ENCODE measurements at regions not wholly inside any gene's neighbourhood (a gene's known extent, or its start where the extent isn't known, plus 50 kb on each side); places are given as distances from the start of the nearest gene placed in this dataset.

DNA sequence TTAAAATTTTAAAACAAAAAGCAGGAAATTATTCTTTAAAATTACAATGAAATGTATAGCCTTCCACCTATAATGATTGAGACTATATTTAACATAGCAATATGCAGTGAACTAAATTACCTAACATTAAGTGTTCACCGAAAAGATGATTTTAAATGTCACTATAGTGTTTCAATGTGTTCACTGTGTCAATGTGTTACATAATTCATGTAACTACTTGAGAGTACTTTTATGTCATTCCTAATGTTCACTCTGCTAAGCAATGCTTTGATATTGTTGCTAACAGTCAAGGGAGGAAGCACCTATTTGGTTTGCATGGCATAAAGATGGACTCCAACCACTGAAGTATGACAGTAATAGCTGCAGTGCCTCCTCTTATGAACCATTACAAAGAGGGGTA is 629.8 kb upstream of the C9orf72 start:
- H3F3A ChIP-seq (ENCODE audit: insufficient read depth, low read depth) = no peaks in the 10 kb centered on the region
- H3K4me2 ChIP-seq = no peak overlapping the region
- no peaks in the 10 kb centered on the region for H3K36me3 ChIP-seq (ENCODE audit: low read depth)
- no peaks in the 10 kb centered on the region for H3K4me1 ChIP-seq (replicated peaks; ENCODE audit: insufficient read depth)
- POLR2A ChIA-PET (ENCODE audit: unreplicated experiment) = no interaction called here
- H3K9me3 ChIP-seq (ENCODE audit: insufficient read depth, low read depth) = no peaks in the 10 kb centered on the region
- no peaks in the 10 kb centered on the region for H3K27me3 ChIP-seq (ENCODE audit: insufficient read depth, low read depth)
- no peaks in the 10 kb centered on the region for H4K20me1 ChIP-seq (ENCODE audit: insufficient read depth)
- no peak overlapping the region for H3K27ac ChIP-seq
- no peak overlapping the region for H2AFZ ChIP-seq
- no peak for TF ChIP-seq EZH2 (IDR thresholded peaks at IDR 0.05; ENCODE audit: low read depth)
- no peak for TF ChIP-seq CTCF (conservative IDR thresholded peaks at IDR 0.05)
- no peaks in the 10 kb centered on the region for H3K9me2 ChIP-seq (ENCODE audit: insufficient read depth)
- BruUV-seq (replicated peaks) = no TSS peak
- no peaks in the 10 kb centered on the region for H3K79me2 ChIP-seq (ENCODE audit: low read depth)
- no peak for DNase-seq
- intact Hi-C loops (cut with micrococcal nuclease; ENCODE audit: unreplicated experiment) = no loop called here
- CTCF ChIA-PET = no interaction called here
- no peak overlapping the region for H3K4me3 ChIP-seq

GRCh38 chr9:28206280-28206679 is 633.0 kb upstream of the C9orf72 start:
- TF ChIP-seq CTCF (conservative IDR thresholded peaks at IDR 0.05) = no peak
- no peak for TF ChIP-seq EZH2 (IDR thresholded peaks at IDR 0.05; ENCODE audit: low read depth)
- H4K20me1 ChIP-seq (ENCODE audit: insufficient read depth) = no peaks in the 10 kb centered on the region
- no peaks in the 10 kb centered on the region for H3K9me2 ChIP-seq (ENCODE audit: insufficient read depth)
- intact Hi-C loops (cut with micrococcal nuclease; ENCODE audit: unreplicated experiment) = no loop called here
- CTCF ChIA-PET = no interaction called here
- no peaks in the 10 kb centered on the region for H3K79me2 ChIP-seq (ENCODE audit: low read depth)
- no peaks in the 10 kb centered on the region for H3K27me3 ChIP-seq (ENCODE audit: insufficient read depth, low read depth)
- no peak overlapping the region for H3K27ac ChIP-seq
- H3K36me3 ChIP-seq (ENCODE audit: low read depth) = no peaks in the 10 kb centered on the region
- no peaks in the 10 kb centered on the region for H3K4me1 ChIP-seq (replicated peaks; ENCODE audit: insufficient read depth)
- H2AFZ ChIP-seq = no peak overlapping the region
- no peaks in the 10 kb centered on the region for H3F3A ChIP-seq (ENCODE audit: insufficient read depth, low read depth)
- no TSS peak for BruUV-seq (replicated peaks)
- no peak overlapping the region for H3K4me2 ChIP-seq
- no peak overlapping the region for H3K4me3 ChIP-seq
- POLR2A ChIA-PET (ENCODE audit: unreplicated experiment) = no interaction called here
- no peaks in the 10 kb centered on the region for H3K9me3 ChIP-seq (ENCODE audit: insufficient read depth, low read depth)
- no peak for DNase-seq

DNA sequence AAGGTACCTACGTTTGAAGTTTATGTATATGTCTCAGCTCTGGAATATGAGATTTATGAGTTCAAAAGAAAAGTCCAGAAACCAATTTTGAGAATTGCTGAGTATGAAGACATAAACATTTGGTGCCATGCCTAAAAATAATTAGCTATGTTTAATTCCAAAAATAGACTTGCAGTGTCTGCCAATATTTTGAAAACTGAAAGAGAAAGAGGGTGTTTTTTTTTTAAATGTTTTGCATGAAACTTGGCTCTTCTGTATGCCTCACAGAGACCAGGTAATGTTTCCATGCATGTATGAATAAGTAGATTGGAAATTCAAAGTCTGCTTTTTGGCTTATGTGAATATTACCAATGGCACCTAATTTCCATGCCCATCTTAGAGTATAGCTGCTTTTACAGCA is 634.4 kb upstream of the C9orf72 start:
- no peak for DNase-seq
- TF ChIP-seq EZH2 (IDR thresholded peaks at IDR 0.05; ENCODE audit: low read depth) (no peak), CTCF (conservative IDR thresholded peaks at IDR 0.05) (no peak)
- no peak overlapping the region for H3K4me2 ChIP-seq
- H3K9me2 ChIP-seq (ENCODE audit: insufficient read depth) = no peaks in the 10 kb centered on the region
- POLR2A ChIA-PET (ENCODE audit: unreplicated experiment) = no interaction called here
- intact Hi-C loops (cut with micrococcal nuclease; ENCODE audit: unreplicated experiment) = no loop called here
- no peaks in the 10 kb centered on the region for H3F3A ChIP-seq (ENCODE audit: insufficient read depth, low read depth)
- H3K27me3 ChIP-seq (ENCODE audit: insufficient read depth, low read depth) = no peaks in the 10 kb centered on the region
- no peak overlapping the region for H2AFZ ChIP-seq
- CTCF ChIA-PET = no interaction called here
- no peaks in the 10 kb centered on the region for H3K4me1 ChIP-seq (replicated peaks; ENCODE audit: insufficient read depth)
- H3K79me2 ChIP-seq (ENCODE audit: low read depth) = no peaks in the 10 kb centered on the region
- no peak overlapping the region for H3K27ac ChIP-seq
- no peaks in the 10 kb centered on the region for H3K36me3 ChIP-seq (ENCODE audit: low read depth)
- BruUV-seq (replicated peaks) = no TSS peak
- H3K4me3 ChIP-seq = no peak overlapping the region
- no peaks in the 10 kb centered on the region for H3K9me3 ChIP-seq (ENCODE audit: insufficient read depth, low read depth)
- no peaks in the 10 kb centered on the region for H4K20me1 ChIP-seq (ENCODE audit: insufficient read depth)

Data from PC-9 (cell line).